Neural crest cell (in vitro differentiated cells): ENCODE measurements at regions not wholly inside any gene's neighbourhood (a gene's known extent, or its start where the extent isn't known, plus 50 kb on each side); places are given as distances from the start of the nearest gene placed in this dataset.

ENCODE experiments used
- DNase-seq: peaks from one replicate; pipeline ENCODE4 v3.0.0; 2021; ENCODE audit warnings: low read depth, mixed read lengths, low spot score
- H3K27ac Mint-ChIP-seq: one replicate; pipeline ENCODE4 v1.8.0; 2021; ENCODE audit warnings: mild to moderate bottlenecking, mixed read lengths; ENCODE audit not compliant: unreplicated experiment
- H3K27me3 Mint-ChIP-seq: 2 replicates; pipeline ENCODE4 v1.8.0; 2021; ENCODE audit warnings: low read depth, mild to moderate bottlenecking, mixed read lengths
- H3K36me3 Mint-ChIP-seq: 2 replicates; pipeline ENCODE4 v1.8.0; 2021; ENCODE audit warnings: low read depth, mild to moderate bottlenecking, mixed read lengths
- H3K4me1 Mint-ChIP-seq: 2 replicates; pipeline ENCODE4 v1.8.0; 2021; ENCODE audit warnings: mixed read lengths
- H3K4me3 Mint-ChIP-seq: one replicate; pipeline ENCODE4 v1.8.0; 2021; ENCODE audit warnings: mild to moderate bottlenecking, mixed read lengths
- H3K9me3 Mint-ChIP-seq: 2 replicates; pipeline ENCODE4 v1.8.0; 2021; ENCODE audit warnings: mixed read lengths
- CTCF ChIP-seq: fragments of 200-600 bp; sonication (generic); conservative IDR thresholded peaks from 2 replicates; pipeline ENCODE4 v1.5.0; 2021; ENCODE audit warnings: antibody characterized with exemption, mild to moderate bottlenecking

GRCh38 chr5:89520771-89521170, 637.8 kb upstream of the MEF2C start:
- H3K27ac Mint-ChIP-seq, result peak overlapping the region; percentile 12
- peaks cover 6% of the 10 kb centered on the region for H3K36me3 Mint-ChIP-seq
- TF ChIP-seq CTCF, result no peak

GRCh38 chr5:89513299-89514044, 630.5 kb upstream of the MEF2C start:
- H3K27ac Mint-ChIP-seq, result no peak overlapping the region
- H3K4me1 Mint-ChIP-seq, result peaks cover 9% of the 10 kb centered on the region
- no peaks in the 10 kb centered on the region for H3K27me3 Mint-ChIP-seq
- no peak for DNase-seq
- H3K4me3 Mint-ChIP-seq, result no peak overlapping the region
- no peak for TF ChIP-seq CTCF
- H3K36me3 Mint-ChIP-seq, result no peaks in the 10 kb centered on the region
- peaks cover 4% of the 10 kb centered on the region for H3K9me3 Mint-ChIP-seq

More at GRCh38 chr5:89520771-89521170, 637.8 kb upstream of the MEF2C start:
- no peaks in the 10 kb centered on the region for H3K27me3 Mint-ChIP-seq
- no peak overlapping the region for H3K4me3 Mint-ChIP-seq
- no peak for DNase-seq
- H3K9me3 Mint-ChIP-seq, result peaks cover 15% of the 10 kb centered on the region
- no peaks in the 10 kb centered on the region for H3K4me1 Mint-ChIP-seq

GRCh38 chr5:89504051-89504450, 621.1 kb upstream of the MEF2C start:
- no peaks in the 10 kb centered on the region for H3K4me1 Mint-ChIP-seq

GRCh38 chr5:89499787-89500186, 616.8 kb upstream of the MEF2C start:
- DNase-seq, result no peak
- Mint-ChIP-seq H3K4me1 (no peaks in the 10 kb centered on the region), H3K36me3 (no peaks in the 10 kb centered on the region), H3K27me3 (no peaks in the 10 kb centered on the region), H3K4me3 (no peak overlapping the region), H3K27ac (no peak overlapping the region), H3K9me3 (no peaks in the 10 kb centered on the region)
- no peak for TF ChIP-seq CTCF

More at GRCh38 chr5:89504051-89504450, 621.1 kb upstream of the MEF2C start:
- Mint-ChIP-seq H3K9me3 (peaks cover 2% of the 10 kb centered on the region), H3K27me3 (no peaks in the 10 kb centered on the region), H3K36me3 (no peaks in the 10 kb centered on the region), H3K27ac (no peak overlapping the region), H3K4me3 (no peak overlapping the region)
- TF ChIP-seq CTCF, result no peak
- no peak for DNase-seq

GRCh38 chr5:89498699-89499098, 615.7 kb upstream of the MEF2C start:
- no peaks in the 10 kb centered on the region for H3K36me3 Mint-ChIP-seq
- no peaks in the 10 kb centered on the region for H3K9me3 Mint-ChIP-seq
- no peak for TF ChIP-seq CTCF
- H3K27ac Mint-ChIP-seq, result no peak overlapping the region
- DNase-seq, result no peak
- H3K4me1 Mint-ChIP-seq, result no peaks in the 10 kb centered on the region
- H3K4me3 Mint-ChIP-seq, result no peak overlapping the region
- no peaks in the 10 kb centered on the region for H3K27me3 Mint-ChIP-seq
